ENCODE measurements at regions not wholly inside any gene's neighbourhood (a gene's known extent, or its start where the extent isn't known, plus 50 kb on each side); places are given as distances from the start of the nearest gene placed in this dataset.
"Not testable (repeated sequence)": the region's sequence is repeated elsewhere in the genome, so short reads cannot be mapped to it uniquely, and the experiment has no call there.

GRCh38 chr18:60015826-60016225, 116.0 kb downstream of the PMAIP1 start:
- not testable (repeated sequence) for DNase-seq (ENCODE audit: low read depth)

- not testable (repeated sequence) for DNase-seq (ENCODE audit: low read depth)
Measured at GRCh38 chr18:60013148-60013547, 113.4 kb downstream of the PMAIP1 start.

- DNase-seq (ENCODE audit: low read depth): no peak
Measured at GRCh38 chr18:60010984-60011383, 111.2 kb downstream of the PMAIP1 start.

GRCh38 chr18:60010513-60010912, 110.7 kb downstream of the PMAIP1 start:
- no peak for DNase-seq (ENCODE audit: low read depth)

GRCh38 chr18:60007661-60008060, 107.9 kb downstream of the PMAIP1 start:
- DNase-seq (ENCODE audit: low read depth): no peak

GRCh38 chr18:60003610-60004185, 103.9 kb downstream of the PMAIP1 start:
- no peak for DNase-seq (ENCODE audit: low read depth)

- peak; percentile 36 for DNase-seq (ENCODE audit: low read depth)
Measured at GRCh38 chr18:59996370-59996966, 96.7 kb downstream of the PMAIP1 start.

GRCh38 chr18:59994357-59994756, 94.6 kb downstream of the PMAIP1 start:
- no peak for DNase-seq (ENCODE audit: low read depth)

- no peak for DNase-seq (ENCODE audit: low read depth)
Measured at GRCh38 chr18:59993560-59993959, 93.8 kb downstream of the PMAIP1 start.

GRCh38 chr18:59990121-59990823, 90.5 kb downstream of the PMAIP1 start:
- no peak for DNase-seq (ENCODE audit: low read depth)

- DNase-seq (ENCODE audit: low read depth): peak; percentile 60
Measured at GRCh38 chr18:59988098-59988706, 88.4 kb downstream of the PMAIP1 start.

GRCh38 chr18:59987102-59987501, 87.3 kb downstream of the PMAIP1 start:
- no peak for DNase-seq (ENCODE audit: low read depth)

- no peak for DNase-seq (ENCODE audit: low read depth)
Measured at GRCh38 chr18:59986139-59986538, 86.3 kb downstream of the PMAIP1 start.

- DNase-seq (ENCODE audit: low read depth): no peak
Measured at GRCh38 chr18:59985289-59985688, 85.5 kb downstream of the PMAIP1 start.

- no peak for DNase-seq (ENCODE audit: low read depth)
Measured at GRCh38 chr18:59983506-59983905, 83.7 kb downstream of the PMAIP1 start.

- no peak for DNase-seq (ENCODE audit: low read depth)
Measured at GRCh38 chr18:59980188-59980637, 80.4 kb downstream of the PMAIP1 start.

- DNase-seq (ENCODE audit: low read depth): no peak
Measured at GRCh38 chr18:59971871-59972428, 72.2 kb downstream of the PMAIP1 start.

GRCh38 chr18:59971144-59971543, 71.3 kb downstream of the PMAIP1 start:
- DNase-seq (ENCODE audit: low read depth): not testable (repeated sequence)

GRCh38 chr18:59969477-59970028, 69.8 kb downstream of the PMAIP1 start:
- not testable (repeated sequence) for DNase-seq (ENCODE audit: low read depth)

- no peak for DNase-seq (ENCODE audit: low read depth)
Measured at GRCh38 chr18:59968583-59968982, 68.8 kb downstream of the PMAIP1 start.

- DNase-seq (ENCODE audit: low read depth): no peak
Measured at GRCh38 chr18:59967878-59968277, 68.1 kb downstream of the PMAIP1 start.

GRCh38 chr18:59966913-59967312, 67.1 kb downstream of the PMAIP1 start:
- DNase-seq (ENCODE audit: low read depth): no peak

Data from fibroblast of the conjunctiva (primary cell).